ENCODE measurements at regions not wholly inside any gene's neighbourhood (a gene's known extent, or its start where the extent isn't known, plus 50 kb on each side); places are given as distances from the start of the nearest gene placed in this dataset.

DNA sequence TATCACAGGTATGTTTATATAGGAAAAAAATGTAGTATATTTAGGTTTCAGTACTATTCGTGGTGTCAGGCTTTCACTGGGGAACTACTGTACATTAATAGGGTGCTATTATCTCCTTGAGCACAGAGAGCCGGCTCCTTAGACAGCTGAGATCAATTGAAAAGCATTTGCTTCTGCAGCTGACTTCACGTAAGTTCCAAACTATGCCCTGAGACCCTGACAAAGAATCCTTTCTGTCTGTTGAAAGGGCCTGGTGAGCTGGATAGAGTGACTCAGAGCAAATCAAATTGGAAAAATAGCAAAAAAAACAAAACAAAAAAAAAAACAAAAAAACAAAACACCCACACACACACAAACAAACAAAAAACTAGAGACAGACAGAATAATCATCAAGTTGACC lies 652.0 kb downstream of the MTRR start:
- no peaks in the 10 kb centered on the region for H3K4me1 Mint-ChIP-seq
- TF ChIP-seq, protein P1, sequence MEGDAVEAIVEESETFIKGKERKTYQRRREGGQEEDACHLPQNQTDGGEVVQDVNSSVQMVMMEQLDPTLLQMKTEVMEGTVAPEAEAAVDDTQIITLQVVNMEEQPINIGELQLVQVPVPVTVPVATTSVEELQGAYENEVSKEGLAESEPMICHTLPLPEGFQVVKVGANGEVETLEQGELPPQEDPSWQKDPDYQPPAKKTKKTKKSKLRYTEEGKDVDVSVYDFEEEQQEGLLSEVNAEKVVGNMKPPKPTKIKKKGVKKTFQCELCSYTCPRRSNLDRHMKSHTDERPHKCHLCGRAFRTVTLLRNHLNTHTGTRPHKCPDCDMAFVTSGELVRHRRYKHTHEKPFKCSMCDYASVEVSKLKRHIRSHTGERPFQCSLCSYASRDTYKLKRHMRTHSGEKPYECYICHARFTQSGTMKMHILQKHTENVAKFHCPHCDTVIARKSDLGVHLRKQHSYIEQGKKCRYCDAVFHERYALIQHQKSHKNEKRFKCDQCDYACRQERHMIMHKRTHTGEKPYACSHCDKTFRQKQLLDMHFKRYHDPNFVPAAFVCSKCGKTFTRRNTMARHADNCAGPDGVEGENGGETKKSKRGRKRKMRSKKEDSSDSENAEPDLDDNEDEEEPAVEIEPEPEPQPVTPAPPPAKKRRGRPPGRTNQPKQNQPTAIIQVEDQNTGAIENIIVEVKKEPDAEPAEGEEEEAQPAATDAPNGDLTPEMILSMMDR (IDR thresholded peaks at IDR 0.05) = no peak
- peaks cover 12% of the 10 kb centered on the region for H3K27me3 Mint-ChIP-seq (ENCODE audit: low read depth, poor library complexity)
- no peaks in the 10 kb centered on the region for H3K36me3 Mint-ChIP-seq (ENCODE audit: low read depth)
- H3K27ac Mint-ChIP-seq = no peak overlapping the region
- no peaks in the 10 kb centered on the region for H3K9me3 Mint-ChIP-seq
- no peak for DNase-seq
- no peak overlapping the region for H3K4me3 Mint-ChIP-seq

DNA sequence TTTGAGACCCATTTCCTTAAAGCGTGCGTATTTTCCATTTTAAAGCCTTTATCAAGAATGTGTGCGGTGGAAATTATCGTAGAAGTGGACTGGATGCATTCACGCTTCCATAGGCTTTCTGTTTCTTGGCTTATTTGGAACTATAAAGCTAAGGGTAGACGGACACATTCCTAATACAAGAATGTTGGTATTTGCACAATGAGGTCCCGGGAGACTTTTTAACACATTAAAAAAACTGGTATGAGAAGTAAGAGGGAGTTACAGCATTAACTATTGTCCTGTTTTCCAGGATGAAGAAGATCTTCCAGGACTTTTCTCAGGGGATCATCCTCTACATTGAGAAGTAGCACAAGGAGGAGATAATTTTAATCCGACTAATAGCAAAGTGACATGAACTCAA lies 653.0 kb downstream of the MTRR start:
- no peak for DNase-seq
- TF ChIP-seq, protein P1 (IDR thresholded peaks at IDR 0.05) = no peak
- no peak overlapping the region for H3K27ac Mint-ChIP-seq
- H3K9me3 Mint-ChIP-seq = no peaks in the 10 kb centered on the region
- H3K27me3 Mint-ChIP-seq (ENCODE audit: low read depth, poor library complexity) = peaks cover 12% of the 10 kb centered on the region
- H3K4me3 Mint-ChIP-seq = no peak overlapping the region
- H3K36me3 Mint-ChIP-seq (ENCODE audit: low read depth) = no peaks in the 10 kb centered on the region
- no peaks in the 10 kb centered on the region for H3K4me1 Mint-ChIP-seq

DNA sequence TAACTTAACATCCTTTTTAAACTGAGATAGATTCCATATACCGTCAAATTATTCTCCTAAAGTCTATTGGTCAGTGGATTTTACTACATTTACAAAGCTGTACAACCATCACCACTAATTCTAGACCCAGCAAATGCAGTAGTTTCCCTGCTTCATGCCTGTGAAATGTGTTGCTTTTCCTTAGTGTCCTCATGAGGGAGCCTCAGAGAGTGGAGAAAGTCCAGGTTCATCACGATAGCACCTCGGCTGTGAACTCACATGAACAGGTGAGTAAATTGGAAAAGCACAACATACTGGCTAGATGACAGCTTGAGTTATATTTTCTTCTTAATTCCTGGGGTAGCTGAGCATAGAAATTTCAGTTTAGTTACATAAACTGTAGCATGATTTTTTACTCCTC lies 653.7 kb downstream of the MTRR start:
- DNase-seq = no peak
- Mint-ChIP-seq H3K27me3 (ENCODE audit: low read depth, poor library complexity) (peaks cover 12% of the 10 kb centered on the region), H3K9me3 (no peaks in the 10 kb centered on the region), H3K4me1 (no peaks in the 10 kb centered on the region), H3K4me3 (no peak overlapping the region), H3K36me3 (ENCODE audit: low read depth) (no peaks in the 10 kb centered on the region), H3K27ac (no peak overlapping the region)
- TF ChIP-seq, protein P1 (IDR thresholded peaks at IDR 0.05) = no peak

DNA sequence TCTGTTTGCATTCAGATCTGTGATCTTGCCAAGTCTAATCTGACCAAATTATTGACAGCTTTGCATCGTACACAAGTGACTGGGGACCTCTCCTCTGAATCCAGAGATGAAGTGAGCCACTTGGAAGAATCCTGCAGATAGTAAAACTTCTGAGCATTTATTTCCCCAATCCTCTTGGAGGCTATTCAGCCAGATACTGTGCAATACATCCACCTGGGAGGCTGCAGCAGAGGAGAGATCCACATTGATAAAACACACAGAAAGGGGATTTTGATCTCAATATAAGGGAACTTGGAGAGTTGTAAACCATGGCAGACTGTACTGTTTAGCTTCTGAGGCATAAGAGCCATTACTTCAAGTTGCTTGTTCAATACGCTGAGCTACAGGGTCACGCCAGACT lies 654.6 kb downstream of the MTRR start:
- H3K27me3 Mint-ChIP-seq (ENCODE audit: low read depth, poor library complexity) = peaks cover 11% of the 10 kb centered on the region
- H3K27ac Mint-ChIP-seq = peak overlapping the region; percentile 38
- no peak overlapping the region for H3K4me3 Mint-ChIP-seq
- TF ChIP-seq, protein P1 (IDR thresholded peaks at IDR 0.05) = no peak
- no peak for DNase-seq
- H3K4me1 Mint-ChIP-seq = no peaks in the 10 kb centered on the region
- H3K9me3 Mint-ChIP-seq = no peaks in the 10 kb centered on the region
- H3K36me3 Mint-ChIP-seq (ENCODE audit: low read depth) = no peaks in the 10 kb centered on the region

DNA sequence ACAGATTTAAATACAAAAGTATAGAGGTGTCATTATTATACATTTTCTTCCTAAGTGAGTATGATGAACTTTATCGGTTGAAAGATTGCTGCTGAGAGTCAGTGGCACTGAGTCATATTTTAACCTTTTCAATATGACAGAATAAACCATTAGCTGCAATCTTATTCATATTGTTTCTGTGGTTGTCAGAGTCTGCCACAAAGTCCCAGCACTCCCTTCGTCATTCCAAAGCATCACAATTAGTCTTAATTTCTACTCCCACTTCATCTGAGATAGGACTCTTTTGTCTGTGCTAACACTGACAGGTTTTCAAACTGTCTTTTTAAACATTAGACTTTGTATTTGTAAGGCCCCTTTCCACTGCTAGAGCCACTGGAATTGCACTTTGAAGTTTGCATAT lies 656.9 kb downstream of the MTRR start:
- no peak for DNase-seq
- Mint-ChIP-seq H3K27me3 (ENCODE audit: low read depth, poor library complexity) (peaks cover 8% of the 10 kb centered on the region), H3K36me3 (ENCODE audit: low read depth) (no peaks in the 10 kb centered on the region), H3K27ac (no peak overlapping the region), H3K9me3 (no peaks in the 10 kb centered on the region), H3K4me3 (no peak overlapping the region), H3K4me1 (no peaks in the 10 kb centered on the region)
- TF ChIP-seq, protein P1 (IDR thresholded peaks at IDR 0.05) = no peak

DNA sequence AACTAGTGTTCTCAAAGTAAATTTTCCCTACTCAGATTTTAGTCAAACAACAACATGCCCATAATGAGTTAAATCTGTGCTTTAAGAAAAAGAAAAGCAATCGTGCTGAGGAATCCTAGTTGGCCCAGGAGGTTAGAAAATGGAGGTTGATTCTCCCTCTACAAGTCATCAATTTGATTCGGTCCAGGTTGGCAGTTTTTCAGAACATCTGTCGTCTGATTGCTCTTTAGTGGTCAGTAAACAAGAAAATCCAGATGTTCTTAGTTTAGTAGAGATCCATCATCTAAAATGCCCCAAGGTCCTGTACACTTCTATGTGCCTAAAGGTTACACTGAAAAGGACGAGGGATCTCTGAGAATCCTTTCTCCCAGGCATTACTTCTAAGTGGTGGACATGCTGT lies 659.2 kb downstream of the MTRR start:
- Mint-ChIP-seq H3K4me3 (no peak overlapping the region), H3K27me3 (ENCODE audit: low read depth, poor library complexity) (peaks cover 8% of the 10 kb centered on the region), H3K36me3 (ENCODE audit: low read depth) (no peaks in the 10 kb centered on the region), H3K9me3 (no peaks in the 10 kb centered on the region), H3K27ac (no peak overlapping the region), H3K4me1 (no peaks in the 10 kb centered on the region)
- no peak for DNase-seq
- TF ChIP-seq, protein P1 (IDR thresholded peaks at IDR 0.05) = no peak
